ENCODE measurements at regions not wholly inside any gene's neighbourhood (a gene's known extent, or its start where the extent isn't known, plus 50 kb on each side); places are given as distances from the start of the nearest gene placed in this dataset.
A peak's percentile ranks its signal among the peaks of the same experiment; 100 is the strongest.

- no peak for DNase-seq
- no peak overlapping the region for H3K4me3 ChIP-seq
- H3K9me3 ChIP-seq = no peaks in the 10 kb centered on the region
- no peaks in the 10 kb centered on the region for H3K27me3 ChIP-seq
- H3K36me3 ChIP-seq = no peaks in the 10 kb centered on the region
Observed at GRCh38 chr6:141618180-141618581, 514.5 kb upstream of the GJE1 start.

- no peaks in the 10 kb centered on the region for H3K36me3 ChIP-seq
- H3K27me3 ChIP-seq = no peaks in the 10 kb centered on the region
- H3K9me3 ChIP-seq = peaks cover 10% of the 10 kb centered on the region
- peak; percentile 2 for DNase-seq
- no peak overlapping the region for H3K4me3 ChIP-seq
Observed at GRCh38 chr6:141610741-141611140, 522.0 kb upstream of the GJE1 start.

GRCh38 chr6:141607956-141608355, 524.8 kb upstream of the GJE1 start:
- Histone ChIP-seq H3K4me3 (no peak overlapping the region), H3K36me3 (no peaks in the 10 kb centered on the region), H3K27me3 (no peaks in the 10 kb centered on the region), H3K9me3 (peaks cover 15% of the 10 kb centered on the region)
- DNase-seq = no peak

GRCh38 chr6:141598487-141598886, 534.2 kb upstream of the GJE1 start:
- DNase-seq = no peak

GRCh38 chr6:141594874-141595273, 537.9 kb upstream of the GJE1 start:
- Histone ChIP-seq H3K36me3 (no peaks in the 10 kb centered on the region), H3K4me3 (no peak overlapping the region), H3K9me3 (no peaks in the 10 kb centered on the region; the same call in 1 of the 2 replicates), H3K27me3 (no peaks in the 10 kb centered on the region)
- no peak for DNase-seq

More at GRCh38 chr6:141598487-141598886, 534.2 kb upstream of the GJE1 start:
- Histone ChIP-seq H3K9me3 (no peaks in the 10 kb centered on the region; the same call in 1 of the 2 replicates), H3K36me3 (no peaks in the 10 kb centered on the region), H3K27me3 (no peaks in the 10 kb centered on the region), H3K4me3 (no peak overlapping the region)

- Histone ChIP-seq H3K4me3 (no peak overlapping the region), H3K36me3 (no peaks in the 10 kb centered on the region), H3K9me3 (no peaks in the 10 kb centered on the region; the same call in 1 of the 2 replicates), H3K27me3 (no peaks in the 10 kb centered on the region)
- DNase-seq = no peak
Observed at GRCh38 chr6:141593311-141593710, 539.4 kb upstream of the GJE1 start.

GRCh38 chr6:141587482-141588266, 545.1 kb upstream of the GJE1 start:
- Histone ChIP-seq H3K4me3 (no peak overlapping the region), H3K9me3 (no peaks in the 10 kb centered on the region), H3K36me3 (no peaks in the 10 kb centered on the region), H3K27me3 (no peaks in the 10 kb centered on the region)
- no peak for DNase-seq

GRCh38 chr6:141580988-141581552, 551.7 kb upstream of the GJE1 start:
- DNase-seq = peak; percentile 8

GRCh38 chr6:141580131-141580530, 552.6 kb upstream of the GJE1 start:
- Histone ChIP-seq H3K36me3 (no peaks in the 10 kb centered on the region), H3K9me3 (no peaks in the 10 kb centered on the region), H3K4me3 (no peak overlapping the region), H3K27me3 (no peaks in the 10 kb centered on the region)
- DNase-seq = no peak

More at GRCh38 chr6:141580988-141581552, 551.7 kb upstream of the GJE1 start:
- H3K9me3 ChIP-seq = no peaks in the 10 kb centered on the region
- no peaks in the 10 kb centered on the region for H3K36me3 ChIP-seq
- no peak overlapping the region for H3K4me3 ChIP-seq
- no peaks in the 10 kb centered on the region for H3K27me3 ChIP-seq

GRCh38 chr6:141576751-141577150, 556.0 kb upstream of the GJE1 start:
- Histone ChIP-seq H3K9me3 (no peaks in the 10 kb centered on the region), H3K36me3 (no peaks in the 10 kb centered on the region), H3K27me3 (no peaks in the 10 kb centered on the region), H3K4me3 (no peak overlapping the region)
- DNase-seq = no peak

- no peaks in the 10 kb centered on the region for H3K27me3 ChIP-seq
- H3K4me3 ChIP-seq = no peak overlapping the region
- DNase-seq = peak; percentile 43
- peaks cover 8% of the 10 kb centered on the region for H3K36me3 ChIP-seq
- peaks cover 5% of the 10 kb centered on the region; the same call in 1 of the 2 replicates for H3K9me3 ChIP-seq
Observed at GRCh38 chr6:141562851-141563763, 569.6 kb upstream of the GJE1 start.

- no peaks in the 10 kb centered on the region for H3K27me3 ChIP-seq
- DNase-seq = no peak
- peaks cover 5% of the 10 kb centered on the region; the same call in 1 of the 2 replicates for H3K9me3 ChIP-seq
- H3K36me3 ChIP-seq = peaks cover 8% of the 10 kb centered on the region
- H3K4me3 ChIP-seq = no peak overlapping the region
Observed at GRCh38 chr6:141562186-141562811, 570.4 kb upstream of the GJE1 start.

- Histone ChIP-seq H3K4me3 (no peak overlapping the region), H3K36me3 (peaks cover 8% of the 10 kb centered on the region), H3K27me3 (no peaks in the 10 kb centered on the region), H3K9me3 (peaks cover 5% of the 10 kb centered on the region; the same call in 1 of the 2 replicates)
- DNase-seq = no peak
Observed at GRCh38 chr6:141561154-141561553, 571.6 kb upstream of the GJE1 start.

GRCh38 chr6:141552463-141552862, 580.3 kb upstream of the GJE1 start:
- Histone ChIP-seq H3K9me3 (peaks cover 17% of the 10 kb centered on the region), H3K36me3 (no peaks in the 10 kb centered on the region; the same call in 1 of the 2 replicates), H3K4me3 (no peak overlapping the region), H3K27me3 (no peaks in the 10 kb centered on the region)
- no peak for DNase-seq

- Histone ChIP-seq H3K4me3 (no peak overlapping the region), H3K27me3 (no peaks in the 10 kb centered on the region), H3K36me3 (no peaks in the 10 kb centered on the region; the same call in 1 of the 2 replicates), H3K9me3 (peaks cover 19% of the 10 kb centered on the region)
- DNase-seq = no peak
Observed at GRCh38 chr6:141552031-141552430, 580.7 kb upstream of the GJE1 start.

GRCh38 chr6:141551318-141551717, 581.4 kb upstream of the GJE1 start:
- no peak for DNase-seq
- H3K27me3 ChIP-seq = no peaks in the 10 kb centered on the region

More at GRCh38 chr6:141551318-141551717, 581.4 kb upstream of the GJE1 start:
- no peaks in the 10 kb centered on the region; the same call in 1 of the 2 replicates for H3K36me3 ChIP-seq
- H3K4me3 ChIP-seq = no peak overlapping the region
- H3K9me3 ChIP-seq = peaks cover 24% of the 10 kb centered on the region
